Adipocyte (in vitro differentiated cells): ENCODE measurements at regions not wholly inside any gene's neighbourhood (a gene's known extent, or its start where the extent isn't known, plus 50 kb on each side); places are given as distances from the start of the nearest gene placed in this dataset.

Experiments used
- DNase-seq: peaks from one replicate; pipeline ENCODE4 v3.0.0-alpha.2; 2015; ENCODE audit warnings: low read depth
- H3K27me3 ChIP-seq: replicated peaks from 2 replicates; pipeline ENCODE4 v1.7.0; 2013; ENCODE audit warnings: mild to moderate bottlenecking, low read length, moderate library complexity; ENCODE audit not compliant: control insufficient read depth, insufficient read depth
- H3K36me3 ChIP-seq: 2 replicates; pipeline ENCODE4 v1.7.0; 2013; ENCODE audit warnings: low read length, mild to moderate bottlenecking, moderate library complexity; ENCODE audit not compliant: control insufficient read depth, insufficient read depth, severe bottlenecking
- H3K4me1 ChIP-seq: 2 replicates; pipeline ENCODE4 v1.7.0; 2013; ENCODE audit warnings: mild to moderate bottlenecking, low read length, moderate library complexity; ENCODE audit not compliant: control insufficient read depth, insufficient read depth
- H3K4me3 ChIP-seq: 2 replicates; pipeline ENCODE4 v1.7.0; 2013; ENCODE audit warnings: mild to moderate bottlenecking, low read length, moderate library complexity
- H3K9ac ChIP-seq: 2 replicates; pipeline ENCODE4 v1.7.0; 2013; ENCODE audit warnings: mild to moderate bottlenecking, low read length, moderate library complexity
- H3K9me3 ChIP-seq: 2 replicates; pipeline ENCODE4 v1.7.0; 2013; ENCODE audit warnings: mild to moderate bottlenecking, low read length, moderate library complexity; ENCODE audit not compliant: control insufficient read depth

- Histone ChIP-seq H3K4me3 (no peak overlapping the region), H3K9ac (no peak overlapping the region), H3K36me3 (no peaks in the 10 kb centered on the region), H3K4me1 (peaks cover 4% of the 10 kb centered on the region), H3K9me3 (no peaks in the 10 kb centered on the region), H3K27me3 (no peaks in the 10 kb centered on the region)
- DNase-seq = peak; percentile 59
These were observed 507.6 kb downstream of the CENPC start for GRCh38 chr4:67037504-67038227.

DNA sequence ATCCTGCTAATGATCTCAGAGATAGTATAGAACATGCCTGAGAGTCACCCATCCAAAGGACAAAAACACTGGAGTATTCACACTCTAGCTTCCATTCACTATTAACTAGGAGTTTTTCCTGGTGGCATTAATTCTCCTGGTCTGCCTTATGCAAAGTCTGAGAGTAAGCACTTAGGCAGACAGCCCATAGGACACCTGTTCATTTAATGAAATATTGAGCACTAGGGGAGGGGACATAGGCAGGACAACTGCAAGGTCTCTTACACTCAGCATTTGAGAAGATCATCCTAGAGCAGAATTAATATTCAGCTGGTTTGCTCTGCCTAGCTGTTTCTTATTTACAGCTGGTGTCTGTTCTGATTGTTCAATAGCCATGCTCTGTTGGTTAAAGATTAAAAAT, 508.5 kb downstream of the CENPC start:
- H3K36me3 ChIP-seq = no peaks in the 10 kb centered on the region
- DNase-seq = no peak

DNA sequence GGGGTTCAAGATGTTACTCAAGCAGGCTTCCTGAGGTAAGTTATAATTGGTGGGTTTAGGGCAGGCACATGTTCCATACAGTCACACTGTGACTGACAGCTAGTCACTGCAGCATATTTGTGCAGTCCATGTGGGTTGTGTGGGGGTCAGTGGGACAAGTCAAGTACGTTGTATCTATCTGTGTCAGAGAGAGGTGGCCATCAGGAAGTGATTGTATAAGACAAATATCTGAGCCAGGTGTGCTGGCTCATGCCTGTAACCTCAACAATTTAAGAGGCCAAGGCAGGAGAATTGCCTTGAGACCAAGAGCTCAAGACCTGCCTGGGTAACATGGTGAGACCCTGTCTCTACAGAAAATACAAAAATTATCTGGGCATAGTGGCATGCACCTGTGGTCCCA, 509.3 kb downstream of the CENPC start:
- Histone ChIP-seq H3K36me3 (no peaks in the 10 kb centered on the region), H3K27me3 (no peaks in the 10 kb centered on the region), H3K9ac (no peak overlapping the region), H3K9me3 (no peaks in the 10 kb centered on the region), H3K4me1 (peaks cover 4% of the 10 kb centered on the region), H3K4me3 (no peak overlapping the region)
- DNase-seq = no peak

More for the DNA sequence above, 508.5 kb downstream of the CENPC start:
- no peak overlapping the region for H3K9ac ChIP-seq
- H3K4me3 ChIP-seq = no peak overlapping the region
- H3K4me1 ChIP-seq = peaks cover 4% of the 10 kb centered on the region
- no peaks in the 10 kb centered on the region for H3K9me3 ChIP-seq
- no peaks in the 10 kb centered on the region for H3K27me3 ChIP-seq

DNA sequence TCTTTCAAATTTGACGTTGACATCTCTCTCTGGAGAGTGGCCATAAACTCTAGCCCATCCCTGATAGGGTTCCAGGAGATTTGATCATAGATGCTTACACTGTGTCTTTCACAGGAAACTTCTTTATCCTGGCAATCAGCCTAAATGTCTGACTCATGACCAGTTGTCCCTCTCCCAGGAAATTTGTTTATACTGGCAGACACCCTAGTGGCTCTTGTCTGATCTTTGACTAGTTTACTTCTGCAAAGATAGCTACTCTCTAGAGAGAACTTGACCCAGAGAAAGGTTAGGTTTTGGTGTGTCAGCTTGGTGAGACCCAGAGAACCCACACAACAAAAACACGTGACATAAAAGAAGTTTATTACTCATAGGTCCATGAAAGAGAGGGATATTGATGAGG, 509.8 kb downstream of the CENPC start:
- Histone ChIP-seq H3K9me3 (no peaks in the 10 kb centered on the region), H3K4me1 (peaks cover 4% of the 10 kb centered on the region), H3K4me3 (no peak overlapping the region), H3K9ac (no peak overlapping the region), H3K36me3 (no peaks in the 10 kb centered on the region), H3K27me3 (no peaks in the 10 kb centered on the region)
- DNase-seq = peak; percentile 51

DNA sequence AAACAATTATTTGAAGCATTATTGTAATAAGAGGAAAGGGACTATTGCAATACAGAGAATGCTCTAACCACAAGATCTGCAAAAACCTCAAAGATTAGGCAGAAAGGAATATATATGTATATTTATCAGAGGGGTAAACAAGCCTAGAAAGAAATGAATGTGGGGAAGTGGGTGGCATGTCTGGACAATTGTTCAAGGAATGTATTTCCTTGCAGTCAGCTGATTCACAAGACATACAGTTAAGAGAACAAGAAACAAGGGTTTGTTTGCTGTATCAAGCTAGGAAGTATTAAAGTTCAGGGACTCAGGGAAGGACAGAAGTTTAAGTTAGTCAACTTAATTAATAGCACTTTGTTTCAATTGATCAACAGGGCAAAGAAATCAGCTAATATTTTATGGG, 514.7 kb downstream of the CENPC start:
- H3K4me3 ChIP-seq = no peak overlapping the region
- H3K36me3 ChIP-seq = no peaks in the 10 kb centered on the region
- peak; percentile 43 for DNase-seq
- H3K9me3 ChIP-seq = no peaks in the 10 kb centered on the region
- no peak overlapping the region for H3K9ac ChIP-seq
- H3K4me1 ChIP-seq = no peaks in the 10 kb centered on the region
- H3K27me3 ChIP-seq = no peaks in the 10 kb centered on the region

GRCh38 chr4:67020438-67020797, 524.9 kb downstream of the CENPC start:
- Histone ChIP-seq H3K4me1 (no peaks in the 10 kb centered on the region), H3K36me3 (no peaks in the 10 kb centered on the region), H3K4me3 (no peak overlapping the region), H3K27me3 (no peaks in the 10 kb centered on the region), H3K9me3 (peaks cover 10% of the 10 kb centered on the region), H3K9ac (no peak overlapping the region)
- DNase-seq = no peak

DNA sequence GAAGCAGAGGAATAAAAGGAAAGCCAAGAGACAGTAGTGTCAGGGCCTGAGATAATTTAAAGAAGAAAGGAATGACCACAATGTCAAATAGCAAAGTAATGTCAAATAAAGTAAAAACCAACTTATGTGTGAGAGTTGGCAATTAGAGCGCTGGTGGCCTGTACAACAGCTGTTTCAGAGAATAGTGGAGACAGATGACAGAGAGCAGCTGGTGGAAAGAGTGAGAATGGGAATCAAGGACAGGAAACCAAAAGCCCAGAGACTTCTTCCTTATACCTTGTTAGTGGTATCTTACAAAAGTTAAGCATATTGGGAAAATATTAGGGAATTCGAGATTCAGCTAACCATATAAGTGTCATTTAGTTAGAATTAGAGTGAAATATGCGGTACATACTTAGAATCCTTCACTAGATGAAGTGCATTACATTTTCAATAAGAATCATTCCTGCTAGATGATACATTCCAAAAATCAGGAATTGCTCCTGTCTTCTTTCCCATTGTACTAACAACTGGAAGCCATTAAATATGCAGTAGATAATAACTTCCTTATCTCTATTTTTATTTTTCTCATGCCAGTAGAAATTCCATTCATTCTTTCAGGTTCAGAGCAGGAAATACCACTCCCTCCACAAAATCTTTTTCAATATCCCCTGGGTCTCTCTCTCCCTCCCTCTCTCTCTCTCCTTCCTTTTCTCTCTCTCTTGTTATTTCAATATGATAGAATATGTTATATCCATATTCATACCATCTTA, 525.4 kb downstream of the CENPC start:
- H3K9me3 ChIP-seq = peaks cover 11% of the 10 kb centered on the region
- no peak overlapping the region for H3K4me3 ChIP-seq
- no peaks in the 10 kb centered on the region for H3K27me3 ChIP-seq
- H3K9ac ChIP-seq = no peak overlapping the region
- H3K4me1 ChIP-seq = no peaks in the 10 kb centered on the region
- H3K36me3 ChIP-seq = no peaks in the 10 kb centered on the region
- peak; percentile 22 for DNase-seq

- no peaks in the 10 kb centered on the region for H3K4me1 ChIP-seq
- no peak overlapping the region for H3K4me3 ChIP-seq
- H3K9ac ChIP-seq = no peak overlapping the region
- no peak for DNase-seq
- no peaks in the 10 kb centered on the region for H3K27me3 ChIP-seq
- no peaks in the 10 kb centered on the region for H3K36me3 ChIP-seq
- H3K9me3 ChIP-seq = peaks cover 11% of the 10 kb centered on the region
These were observed 530.7 kb downstream of the CENPC start for GRCh38 chr4:67014592-67014991.

DNA sequence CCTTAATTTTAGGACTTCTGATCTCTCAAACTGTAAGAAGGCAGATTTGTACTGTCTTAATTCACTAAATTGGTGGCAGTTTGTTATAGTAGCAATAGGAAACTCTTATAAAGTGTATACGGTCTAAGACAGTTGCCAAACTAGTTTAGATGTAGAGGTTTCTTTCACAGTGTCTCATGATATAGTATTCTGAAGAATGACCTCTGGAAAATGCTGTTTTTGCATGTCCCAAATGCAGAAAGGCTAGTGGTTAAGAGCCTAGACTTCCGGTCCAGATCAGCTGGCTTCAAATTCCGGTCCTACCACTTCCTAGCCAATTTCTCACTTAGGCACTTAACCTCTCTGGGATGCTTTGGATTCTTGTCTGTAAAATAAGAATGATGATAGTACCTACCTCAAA, 538.5 kb downstream of the CENPC start:
- H3K36me3 ChIP-seq = no peaks in the 10 kb centered on the region
- DNase-seq = no peak
- H3K4me3 ChIP-seq = no peak overlapping the region
- H3K4me1 ChIP-seq = no peaks in the 10 kb centered on the region
- no peaks in the 10 kb centered on the region for H3K9me3 ChIP-seq
- H3K27me3 ChIP-seq = no peaks in the 10 kb centered on the region
- H3K9ac ChIP-seq = no peak overlapping the region

- Histone ChIP-seq H3K36me3 (no peaks in the 10 kb centered on the region), H3K4me1 (no peaks in the 10 kb centered on the region), H3K4me3 (no peak overlapping the region), H3K9me3 (peaks cover 7% of the 10 kb centered on the region), H3K9ac (no peak overlapping the region), H3K27me3 (no peaks in the 10 kb centered on the region)
- DNase-seq = peak; percentile 44
These were observed 553.8 kb downstream of the CENPC start for GRCh38 chr4:66991521-66991920.

- no peaks in the 10 kb centered on the region for H3K4me1 ChIP-seq
- no peaks in the 10 kb centered on the region for H3K27me3 ChIP-seq
- H3K4me3 ChIP-seq = no peak overlapping the region
- no peaks in the 10 kb centered on the region for H3K9me3 ChIP-seq
- H3K36me3 ChIP-seq = no peaks in the 10 kb centered on the region
- DNase-seq = no peak
- no peak overlapping the region for H3K9ac ChIP-seq
These were observed 570.6 kb downstream of the CENPC start for GRCh38 chr4:66974665-66975064.
